ENCODE measurements at regions not wholly inside any gene's neighbourhood (a gene's known extent, or its start where the extent isn't known, plus 50 kb on each side); places are given as distances from the start of the nearest gene placed in this dataset.

- TF ChIP-seq CTCF (IDR thresholded peaks at IDR 0.05 in 8 of 11, conservative IDR thresholded peaks at IDR 0.05 in 3 of 11) (no peak), POLR2A (IDR thresholded peaks at IDR 0.05) (no peak)
Measured at GRCh38 chr12:112564160-112564784, 145.5 kb downstream of the PTPN11 start.
